Osteoblast (primary cell): ENCODE measurements at regions not wholly inside any gene's neighbourhood (a gene's known extent, or its start where the extent isn't known, plus 50 kb on each side); places are given as distances from the start of the nearest gene placed in this dataset.

Experiments used
- DNase-seq: peaks from one replicate; pipeline ENCODE4 v3.0.0; 2011; ENCODE audit warnings: low spot score, mixed read lengths; ENCODE audit not compliant: insufficient read length; ENCODE audit errors: missing footprints
- H2AFZ ChIP-seq: 2 replicates; pipeline ENCODE4 v1.6.0; 2011; ENCODE audit warnings: mild to moderate bottlenecking, low read length
- H3K27ac ChIP-seq: 2 replicates; pipeline ENCODE4 v1.5.1; 2011; ENCODE audit warnings: mild to moderate bottlenecking, low read depth, low read length, moderate library complexity
- H3K27me3 ChIP-seq: 2 replicates; pipeline ENCODE4 v1.6.0; 2012; ENCODE audit warnings: mild to moderate bottlenecking, control low read depth, inconsistent platforms, low read length, moderate library complexity; ENCODE audit not compliant: insufficient read depth
- H3K36me3 ChIP-seq: 2 replicates; pipeline ENCODE4 v1.5.1; 2011; ENCODE audit warnings: mild to moderate bottlenecking, low read length, control low read depth, moderate library complexity; ENCODE audit not compliant: insufficient read depth
- H3K4me1 ChIP-seq: 2 replicates; pipeline ENCODE4 v1.5.1; 2011; ENCODE audit warnings: mild to moderate bottlenecking, low read length, control low read depth, moderate library complexity; ENCODE audit not compliant: insufficient read depth
- H3K4me2 ChIP-seq: 2 replicates; pipeline ENCODE4 v1.6.0; 2011; ENCODE audit warnings: mild to moderate bottlenecking, low read length; ENCODE audit not compliant: insufficient read depth
- H3K4me3 ChIP-seq: fragments of 200-600 bp; sonication (generic); 3 replicates; pipeline ENCODE4 v1.5.1; 2012; ENCODE audit warnings: mild to moderate bottlenecking, low read length, inconsistent platforms; ENCODE audit not compliant: insufficient read depth
- H3K79me2 ChIP-seq: 2 replicates; pipeline ENCODE4 v1.6.0; 2012; ENCODE audit warnings: mild to moderate bottlenecking, low read length, control low read depth, inconsistent platforms; ENCODE audit not compliant: insufficient read depth
- H3K9me3 ChIP-seq: 2 replicates; pipeline ENCODE4 v1.5.1; 2011; ENCODE audit warnings: low read depth, low read length, control low read depth
- H4K20me1 ChIP-seq: 2 replicates; pipeline ENCODE4 v1.6.0; 2012; ENCODE audit warnings: mild to moderate bottlenecking, low read length, control low read depth; ENCODE audit not compliant: insufficient read depth
- CTCF ChIP-seq: IDR thresholded peaks from 2 replicates; pipeline ENCODE4 v1.5.1; 2011; ENCODE audit warnings: mild to moderate bottlenecking, low read depth, low read length, moderate library complexity; ENCODE audit errors: extremely low read depth

GRCh38 chr14:55764784-55765183, 184.8 kb downstream of the KTN1 start:
- Histone ChIP-seq H3K27me3 (peaks cover 7% of the 10 kb centered on the region), H3K4me2 (no peak overlapping the region), H3K36me3 (no peaks in the 10 kb centered on the region), H3K79me2 (no peaks in the 10 kb centered on the region), H3K4me1 (no peaks in the 10 kb centered on the region), H3K4me3 (no peak overlapping the region), H3K27ac (no peak overlapping the region), H2AFZ (no peak overlapping the region), H4K20me1 (no peaks in the 10 kb centered on the region), H3K9me3 (no peaks in the 10 kb centered on the region)
- no peak for DNase-seq
- no peak for TF ChIP-seq CTCF

DNA sequence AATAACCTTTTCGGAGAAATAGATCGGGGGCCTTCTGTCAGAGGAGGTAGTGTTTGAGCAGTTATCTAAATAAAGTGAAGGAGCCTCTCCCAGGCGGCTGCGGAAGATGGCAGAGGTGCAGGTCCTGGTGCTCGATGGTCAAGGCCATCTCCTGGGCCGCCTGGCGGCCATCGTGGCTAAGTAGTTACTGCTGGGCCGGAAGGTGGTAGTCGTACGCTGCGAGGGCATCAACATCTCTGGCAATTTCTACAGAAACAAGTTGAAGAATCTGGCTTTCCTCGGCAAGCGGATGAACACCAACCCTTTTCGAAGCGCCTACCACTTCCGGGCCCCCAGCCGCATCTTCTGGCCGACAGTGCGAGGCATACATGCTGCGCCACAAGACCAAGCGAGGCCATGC, 186.1 kb downstream of the KTN1 start:
- H3K9me3 ChIP-seq: no peaks in the 10 kb centered on the region
- no peak for TF ChIP-seq CTCF
- no peak overlapping the region for H3K27ac ChIP-seq
- H3K36me3 ChIP-seq: no peaks in the 10 kb centered on the region
- H2AFZ ChIP-seq: no peak overlapping the region
- H3K4me3 ChIP-seq: no peak overlapping the region
- H3K4me1 ChIP-seq: no peaks in the 10 kb centered on the region
- H3K27me3 ChIP-seq: peaks cover 11% of the 10 kb centered on the region
- no peaks in the 10 kb centered on the region for H4K20me1 ChIP-seq
- no peaks in the 10 kb centered on the region for H3K79me2 ChIP-seq
- DNase-seq: no peak
- H3K4me2 ChIP-seq: no peak overlapping the region

DNA sequence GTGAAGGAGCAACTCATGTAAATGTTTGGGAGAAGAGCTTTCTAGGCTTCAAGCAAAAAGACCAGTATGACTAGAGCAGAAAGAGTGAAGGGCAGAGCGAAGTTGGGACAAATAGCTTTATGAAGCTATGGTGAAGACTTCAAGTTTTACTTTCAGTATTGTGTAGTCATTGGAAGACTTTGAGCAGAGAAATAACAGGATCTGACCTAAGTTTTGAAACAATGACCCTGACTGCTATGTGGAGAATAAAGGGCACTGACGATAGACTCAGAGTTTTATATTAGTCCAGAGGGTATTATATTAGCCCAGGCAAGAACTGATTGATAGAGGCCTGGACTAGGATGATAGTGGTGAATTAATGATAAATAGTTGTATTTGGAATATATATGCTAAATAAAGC, 187.3 kb downstream of the KTN1 start:
- Histone ChIP-seq H3K4me2 (no peak overlapping the region), H3K79me2 (no peaks in the 10 kb centered on the region), H3K27ac (no peak overlapping the region), H3K27me3 (peaks cover 17% of the 10 kb centered on the region), H3K36me3 (no peaks in the 10 kb centered on the region), H3K4me3 (no peak overlapping the region), H3K4me1 (no peaks in the 10 kb centered on the region), H2AFZ (no peak overlapping the region), H3K9me3 (no peaks in the 10 kb centered on the region), H4K20me1 (no peaks in the 10 kb centered on the region)
- TF ChIP-seq CTCF: no peak
- no peak for DNase-seq

- Histone ChIP-seq H3K79me2 (no peaks in the 10 kb centered on the region), H3K4me1 (no peaks in the 10 kb centered on the region), H3K36me3 (no peaks in the 10 kb centered on the region), H3K4me3 (no peak overlapping the region), H3K27ac (no peak overlapping the region), H2AFZ (no peak overlapping the region), H3K9me3 (no peaks in the 10 kb centered on the region), H3K4me2 (no peak overlapping the region), H4K20me1 (no peaks in the 10 kb centered on the region), H3K27me3 (peaks cover 16% of the 10 kb centered on the region)
- DNase-seq: no peak
- no peak for TF ChIP-seq CTCF
These were observed 189.9 kb downstream of the KTN1 start for GRCh38 chr14:55769877-55770276.
